ENCODE measurements at regions not wholly inside any gene's neighbourhood (a gene's known extent, or its start where the extent isn't known, plus 50 kb on each side); places are given as distances from the start of the nearest gene placed in this dataset.

DNA sequence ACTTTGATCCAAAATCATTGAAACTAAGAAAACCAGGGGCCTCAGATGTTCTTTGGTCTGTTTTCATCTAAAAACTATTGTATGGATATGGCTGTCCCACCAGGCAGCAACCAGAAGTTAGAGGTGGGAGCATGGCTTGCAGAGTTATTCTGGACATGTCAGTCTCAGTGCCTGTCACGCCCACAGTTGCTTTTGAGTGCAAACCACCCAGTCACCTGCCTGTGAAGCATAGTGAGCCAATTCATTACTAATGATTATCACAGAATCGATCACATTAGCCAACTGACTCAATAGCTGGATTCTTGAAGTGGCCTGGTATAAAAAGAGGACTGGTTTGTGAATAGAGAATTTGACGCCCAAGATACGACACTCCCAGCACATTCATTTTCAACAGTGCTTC is 104.2 kb upstream of the SORBS2 start:
- TF ChIP-seq POLR2A (IDR thresholded peaks at IDR 0.05) (no peak), EP300 (IDR thresholded peaks at IDR 0.05) (no peak)
- TF ChIP-seq, protein P1, sequence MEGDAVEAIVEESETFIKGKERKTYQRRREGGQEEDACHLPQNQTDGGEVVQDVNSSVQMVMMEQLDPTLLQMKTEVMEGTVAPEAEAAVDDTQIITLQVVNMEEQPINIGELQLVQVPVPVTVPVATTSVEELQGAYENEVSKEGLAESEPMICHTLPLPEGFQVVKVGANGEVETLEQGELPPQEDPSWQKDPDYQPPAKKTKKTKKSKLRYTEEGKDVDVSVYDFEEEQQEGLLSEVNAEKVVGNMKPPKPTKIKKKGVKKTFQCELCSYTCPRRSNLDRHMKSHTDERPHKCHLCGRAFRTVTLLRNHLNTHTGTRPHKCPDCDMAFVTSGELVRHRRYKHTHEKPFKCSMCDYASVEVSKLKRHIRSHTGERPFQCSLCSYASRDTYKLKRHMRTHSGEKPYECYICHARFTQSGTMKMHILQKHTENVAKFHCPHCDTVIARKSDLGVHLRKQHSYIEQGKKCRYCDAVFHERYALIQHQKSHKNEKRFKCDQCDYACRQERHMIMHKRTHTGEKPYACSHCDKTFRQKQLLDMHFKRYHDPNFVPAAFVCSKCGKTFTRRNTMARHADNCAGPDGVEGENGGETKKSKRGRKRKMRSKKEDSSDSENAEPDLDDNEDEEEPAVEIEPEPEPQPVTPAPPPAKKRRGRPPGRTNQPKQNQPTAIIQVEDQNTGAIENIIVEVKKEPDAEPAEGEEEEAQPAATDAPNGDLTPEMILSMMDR (IDR thresholded peaks at IDR 0.05) = no peak

Data from tibial nerve (tissue), 4 donors.